Central memory CD8-positive, alpha-beta T cell (primary cell): ENCODE measurements at regions not wholly inside any gene's neighbourhood (a gene's known extent, or its start where the extent isn't known, plus 50 kb on each side); places are given as distances from the start of the nearest gene placed in this dataset.

ENCODE experiments used
- ATAC-seq: fragments of 150-1000 bp; cut with Tn5 transposase; replicated peaks from 2 replicates; pipeline ENCODE4 v1.10.0; 2022; ENCODE audit warnings: mild to moderate bottlenecking, moderate FRiP score, moderate number of reproducible peaks; ENCODE audit not compliant: poor library complexity, severe bottlenecking; ENCODE audit errors: extremely low read depth
- DNase-seq, 2 donors: peaks; one replicate each; pipeline ENCODE4 v3.0.0; 2021; ENCODE audit warnings: low spot score in 2 of 2
- H3K27ac Mint-ChIP-seq: one replicate; pipeline ENCODE4 v1.8.0; 2022; ENCODE audit warnings: low read depth, mild to moderate bottlenecking, moderate library complexity, mixed read lengths
- H3K27me3 Mint-ChIP-seq: one replicate; pipeline ENCODE4 v1.8.0; 2022; ENCODE audit warnings: mixed read lengths
- H3K36me3 Mint-ChIP-seq: one replicate; pipeline ENCODE4 v1.8.0; 2022; ENCODE audit warnings: mild to moderate bottlenecking, moderate library complexity, mixed read lengths; ENCODE audit not compliant: insufficient read depth
- H3K4me1 Mint-ChIP-seq: one replicate; pipeline ENCODE4 v1.8.0; 2022; ENCODE audit warnings: mixed read lengths
- H3K4me3 Mint-ChIP-seq: one replicate; pipeline ENCODE4 v1.8.0; 2022; ENCODE audit warnings: mild to moderate bottlenecking, moderate library complexity, mixed read lengths
- H3K9me3 Mint-ChIP-seq: one replicate; pipeline ENCODE4 v1.8.0; 2022; ENCODE audit warnings: mixed read lengths

GRCh38 chr4:62816566-62816965 is 1592.7 kb downstream of the TECRL start:
- Mint-ChIP-seq H3K4me1 (no peaks in the 10 kb centered on the region), H3K4me3 (no peak overlapping the region), H3K27ac (no peak overlapping the region), H3K36me3 (no peaks in the 10 kb centered on the region), H3K27me3 (no peaks in the 10 kb centered on the region), H3K9me3 (peaks cover 15% of the 10 kb centered on the region)
- no peak for ATAC-seq
- DNase-seq = no peak

GRCh38 chr4:62814510-62815047 is 1594.7 kb downstream of the TECRL start:
- no peaks in the 10 kb centered on the region for H3K36me3 Mint-ChIP-seq
- H3K4me3 Mint-ChIP-seq = no peak overlapping the region
- no peak overlapping the region for H3K27ac Mint-ChIP-seq
- peaks cover 10% of the 10 kb centered on the region for H3K9me3 Mint-ChIP-seq
- DNase-seq = no peak
- H3K4me1 Mint-ChIP-seq = no peaks in the 10 kb centered on the region
- H3K27me3 Mint-ChIP-seq = no peaks in the 10 kb centered on the region
- ATAC-seq = no peak

GRCh38 chr4:62806816-62807215 is 1602.4 kb downstream of the TECRL start:
- no peak for DNase-seq
- Mint-ChIP-seq H3K4me3 (no peak overlapping the region), H3K4me1 (no peaks in the 10 kb centered on the region), H3K27me3 (no peaks in the 10 kb centered on the region), H3K36me3 (no peaks in the 10 kb centered on the region), H3K27ac (no peak overlapping the region), H3K9me3 (peaks cover 11% of the 10 kb centered on the region)
- no peak for ATAC-seq

DNA sequence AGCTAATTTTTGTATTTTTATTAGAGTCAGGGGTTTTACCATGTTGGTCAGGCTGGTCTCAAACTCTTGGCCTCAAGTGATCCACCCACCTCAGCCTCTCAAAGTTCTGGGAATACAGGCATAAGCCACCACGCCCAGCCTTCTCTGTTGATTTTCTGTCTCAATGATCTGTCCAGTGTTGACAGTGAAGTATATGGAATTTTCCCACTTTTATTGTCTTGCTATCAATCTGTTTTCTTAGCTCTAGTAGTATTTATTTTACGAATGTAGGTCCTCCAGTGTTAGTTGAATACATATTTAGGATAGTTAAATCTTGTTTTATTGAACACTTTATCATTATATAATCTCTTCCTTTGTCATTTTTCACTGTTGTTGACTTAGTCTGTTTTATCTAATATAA is 1603.9 kb downstream of the ADGRL3 start:
- DNase-seq (no peak), ATAC-seq (no peak)
- H3K9me3 Mint-ChIP-seq = peaks cover 11% of the 10 kb centered on the region
- no peaks in the 10 kb centered on the region for H3K4me1 Mint-ChIP-seq
- no peak overlapping the region for H3K27ac Mint-ChIP-seq
- no peak overlapping the region for H3K4me3 Mint-ChIP-seq
- H3K27me3 Mint-ChIP-seq = no peaks in the 10 kb centered on the region
- no peaks in the 10 kb centered on the region for H3K36me3 Mint-ChIP-seq

DNA sequence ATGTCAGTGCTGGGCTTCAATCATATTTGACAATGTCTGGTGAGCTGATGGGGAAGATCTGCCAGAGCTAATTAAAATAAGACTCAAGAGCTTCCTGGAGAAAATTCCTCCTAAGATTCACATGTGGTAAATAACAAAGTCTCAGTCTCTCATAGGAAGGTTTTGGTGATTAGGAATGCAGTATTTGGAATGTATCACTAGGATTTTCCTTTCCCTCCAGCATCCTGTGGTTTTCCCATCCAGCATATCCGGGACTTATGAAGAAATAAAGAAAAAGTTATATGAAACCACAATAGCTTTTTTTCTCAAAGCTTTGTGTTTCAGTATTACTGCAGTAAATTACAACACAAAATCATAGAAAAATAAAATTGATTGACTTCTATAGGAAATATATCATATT is 1597.1 kb downstream of the ADGRL3 start:
- ATAC-seq = no peak
- Mint-ChIP-seq H3K9me3 (peaks cover 14% of the 10 kb centered on the region), H3K4me1 (no peaks in the 10 kb centered on the region), H3K27me3 (no peaks in the 10 kb centered on the region), H3K4me3 (no peak overlapping the region), H3K27ac (no peak overlapping the region), H3K36me3 (no peaks in the 10 kb centered on the region)
- DNase-seq = no peak

- no peak for ATAC-seq
- Mint-ChIP-seq H3K36me3 (no peaks in the 10 kb centered on the region), H3K27me3 (no peaks in the 10 kb centered on the region), H3K9me3 (peaks cover 17% of the 10 kb centered on the region), H3K4me3 (no peak overlapping the region), H3K27ac (no peak overlapping the region), H3K4me1 (no peaks in the 10 kb centered on the region)
- no peak for DNase-seq
Observed at GRCh38 chr4:62791386-62791785, 1591.3 kb downstream of the ADGRL3 start.

DNA sequence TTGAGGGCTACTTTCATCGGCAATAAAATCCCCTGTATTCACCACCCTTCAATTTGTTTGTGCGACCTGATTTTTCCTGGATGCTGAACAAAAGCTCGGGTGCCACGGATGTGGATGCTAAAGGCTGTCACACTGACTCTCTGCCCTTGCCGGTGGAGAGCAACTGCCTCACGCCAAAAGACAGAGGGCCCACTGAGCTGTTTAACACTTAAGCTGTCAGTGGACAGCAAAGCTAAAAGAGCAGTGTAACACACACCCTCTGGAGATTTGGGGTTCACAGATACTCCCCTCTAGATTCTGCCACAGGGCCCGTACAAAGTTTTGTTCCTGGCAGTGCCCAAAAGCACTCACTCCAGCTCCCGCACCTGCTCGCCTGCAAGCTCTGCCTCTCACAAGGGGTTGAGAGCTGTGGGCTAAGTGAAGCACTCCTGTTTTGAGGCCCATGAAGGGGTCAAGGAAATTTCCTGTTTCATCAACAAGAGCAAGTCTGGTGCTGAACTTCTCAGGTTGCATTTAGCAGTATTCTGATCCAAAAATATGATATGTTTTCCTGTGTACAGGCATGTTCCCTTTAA is 1571.9 kb downstream of the ADGRL3 start:
- ATAC-seq (no peak), DNase-seq (no peak)
- peaks cover 30% of the 10 kb centered on the region for H3K9me3 Mint-ChIP-seq
- no peak overlapping the region for H3K27ac Mint-ChIP-seq
- H3K36me3 Mint-ChIP-seq = no peaks in the 10 kb centered on the region
- no peaks in the 10 kb centered on the region for H3K27me3 Mint-ChIP-seq
- no peaks in the 10 kb centered on the region for H3K4me1 Mint-ChIP-seq
- no peak overlapping the region for H3K4me3 Mint-ChIP-seq

DNA sequence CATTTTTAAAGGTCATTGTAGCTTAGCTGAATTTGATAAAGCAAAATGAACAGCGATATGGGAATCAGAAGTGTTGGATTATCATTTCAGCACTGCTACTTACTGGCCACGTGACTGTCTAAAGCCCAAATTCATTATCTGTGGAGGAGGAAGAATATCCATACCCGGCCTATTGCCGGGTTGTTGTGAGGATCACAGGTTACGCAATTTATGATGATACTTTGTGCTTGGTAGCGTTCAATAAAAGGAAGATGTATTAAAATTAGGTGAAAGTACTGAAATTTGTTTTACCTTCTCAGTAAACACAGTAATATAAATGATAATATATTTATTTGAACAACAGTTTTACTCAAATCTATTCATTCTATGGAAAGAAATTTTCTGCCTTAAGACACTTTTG is 1540.2 kb downstream of the ADGRL3 start:
- H3K4me1 Mint-ChIP-seq = no peaks in the 10 kb centered on the region
- no peak overlapping the region for H3K27ac Mint-ChIP-seq
- no peak overlapping the region for H3K4me3 Mint-ChIP-seq
- peaks cover 8% of the 10 kb centered on the region for H3K9me3 Mint-ChIP-seq
- ATAC-seq (no peak), DNase-seq (no peak)
- no peaks in the 10 kb centered on the region for H3K36me3 Mint-ChIP-seq
- no peaks in the 10 kb centered on the region for H3K27me3 Mint-ChIP-seq

DNA sequence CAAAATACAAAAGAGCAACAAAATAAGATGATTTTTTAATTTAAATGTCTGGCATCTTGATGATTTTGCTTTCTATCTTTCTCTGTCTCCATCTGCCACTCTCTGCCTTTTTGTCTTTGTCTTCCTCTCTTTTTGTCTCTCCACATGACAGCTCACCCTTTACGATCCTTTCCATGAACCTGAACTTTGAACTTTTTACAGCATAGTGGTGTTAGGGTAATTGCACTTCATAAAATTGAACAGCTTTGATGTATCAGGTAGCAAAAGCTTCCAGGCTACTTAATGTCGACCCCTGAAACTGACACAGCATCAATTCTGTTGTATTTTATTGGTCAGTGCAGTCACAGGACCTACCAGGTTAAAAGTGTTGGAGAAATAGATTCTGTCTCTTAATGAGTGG is 1517.0 kb downstream of the ADGRL3 start:
- Mint-ChIP-seq H3K4me1 (no peaks in the 10 kb centered on the region), H3K36me3 (no peaks in the 10 kb centered on the region), H3K27ac (no peak overlapping the region), H3K27me3 (no peaks in the 10 kb centered on the region), H3K4me3 (no peak overlapping the region), H3K9me3 (peaks cover 23% of the 10 kb centered on the region)
- DNase-seq = no peak
- ATAC-seq = no peak

DNA sequence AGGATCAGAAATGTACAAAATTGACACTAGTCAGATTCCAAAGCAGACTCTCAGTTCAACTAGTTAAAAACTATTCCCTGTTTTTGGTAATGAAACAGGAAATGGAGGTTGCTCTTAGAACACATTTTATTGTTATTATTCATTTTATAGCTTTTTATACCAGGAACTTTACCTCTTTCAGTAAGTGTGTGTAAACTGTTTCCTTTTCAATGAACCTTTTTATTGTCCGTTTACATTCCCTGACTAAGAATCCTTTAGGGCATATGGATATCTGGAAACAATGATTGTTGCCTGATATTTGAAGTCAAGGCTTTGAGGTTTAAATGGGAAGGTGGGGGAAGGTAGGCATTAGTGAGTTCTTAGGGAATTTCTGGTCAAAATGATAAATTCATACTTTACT is 1511.4 kb downstream of the ADGRL3 start:
- Mint-ChIP-seq H3K4me3 (no peak overlapping the region), H3K36me3 (no peaks in the 10 kb centered on the region), H3K9me3 (peaks cover 24% of the 10 kb centered on the region), H3K27ac (no peak overlapping the region), H3K27me3 (no peaks in the 10 kb centered on the region), H3K4me1 (no peaks in the 10 kb centered on the region)
- ATAC-seq (no peak), DNase-seq (no peak)

DNA sequence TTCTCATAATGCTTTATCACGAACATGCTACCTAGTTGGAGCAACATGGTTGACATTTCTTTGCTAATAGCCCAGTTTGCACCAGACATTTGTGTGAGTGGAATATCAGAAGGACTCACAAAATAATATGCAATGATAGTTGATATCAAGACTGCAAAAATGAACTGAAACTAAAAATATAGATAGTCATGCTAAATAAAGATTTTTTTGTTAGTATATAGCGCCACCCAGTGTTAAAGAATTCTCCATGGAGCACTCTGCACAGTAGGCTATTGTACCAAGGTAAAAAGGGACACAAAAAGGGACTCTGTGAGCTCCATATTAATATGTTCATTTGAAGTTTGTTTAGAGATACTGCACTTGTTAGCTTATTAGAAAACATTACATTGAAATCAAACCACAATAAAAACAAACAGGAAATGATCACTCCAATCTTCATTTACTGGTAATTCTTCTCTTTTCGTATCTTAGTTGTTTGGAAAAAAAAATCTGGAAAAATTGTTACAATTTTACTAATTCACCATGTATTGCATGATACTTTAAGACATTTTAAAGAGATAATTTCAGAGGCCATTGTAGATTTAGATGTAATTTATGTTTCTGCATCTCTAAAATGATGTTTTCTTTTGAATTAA is 1509.6 kb downstream of the ADGRL3 start:
- Mint-ChIP-seq H3K4me3 (no peak overlapping the region), H3K27me3 (no peaks in the 10 kb centered on the region), H3K4me1 (no peaks in the 10 kb centered on the region), H3K9me3 (peaks cover 16% of the 10 kb centered on the region), H3K36me3 (no peaks in the 10 kb centered on the region), H3K27ac (no peak overlapping the region)
- no peak for ATAC-seq
- DNase-seq = no peak

- Mint-ChIP-seq H3K4me1 (no peaks in the 10 kb centered on the region), H3K27me3 (no peaks in the 10 kb centered on the region), H3K4me3 (no peak overlapping the region), H3K9me3 (peaks cover 22% of the 10 kb centered on the region), H3K27ac (no peak overlapping the region), H3K36me3 (no peaks in the 10 kb centered on the region)
- DNase-seq = no peak
- ATAC-seq = no peak
Observed at GRCh38 chr4:62706423-62706822, 1506.3 kb downstream of the ADGRL3 start.

DNA sequence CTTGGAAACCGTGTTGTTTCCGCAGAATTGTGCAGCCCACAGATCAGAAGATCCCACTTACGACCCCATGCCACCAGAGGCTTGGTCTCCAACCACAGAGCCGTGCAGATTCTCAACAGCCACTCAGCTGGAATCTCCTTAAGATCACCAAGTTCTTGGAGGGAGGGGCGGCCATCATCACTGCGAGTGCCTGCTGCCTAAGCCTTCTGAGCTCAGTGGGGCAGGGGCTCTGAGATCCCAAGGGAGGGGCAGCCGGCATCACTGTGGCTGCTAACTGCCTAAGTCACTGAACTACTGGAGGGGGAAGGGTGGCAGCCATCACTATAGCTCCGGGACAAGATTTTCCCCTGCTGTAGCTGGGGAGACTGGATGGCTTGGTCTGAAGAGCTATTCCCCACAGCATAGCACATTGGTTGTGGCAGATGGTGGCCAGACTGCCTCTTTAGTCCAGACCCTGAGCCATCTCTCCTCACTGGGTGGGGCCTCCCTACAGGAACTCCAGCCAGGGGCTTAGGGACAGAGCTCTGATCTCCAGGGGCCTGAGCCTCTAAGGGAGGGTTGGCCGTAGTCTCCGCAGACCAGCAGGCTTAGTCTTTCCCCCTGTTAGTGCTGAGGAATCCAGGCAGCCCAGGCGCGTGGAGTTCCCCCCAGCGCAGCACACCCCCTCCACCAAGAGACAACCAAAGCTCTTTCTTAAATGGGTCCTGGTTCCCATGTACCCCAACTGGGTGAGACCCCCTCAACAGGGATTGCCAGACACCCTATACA is 1483.9 kb downstream of the ADGRL3 start:
- Mint-ChIP-seq H3K36me3 (no peaks in the 10 kb centered on the region), H3K27me3 (no peaks in the 10 kb centered on the region), H3K27ac (no peak overlapping the region), H3K4me3 (no peak overlapping the region), H3K9me3 (peaks cover 27% of the 10 kb centered on the region), H3K4me1 (no peaks in the 10 kb centered on the region)
- ATAC-seq (no peak), DNase-seq (no peak)
